Vagina (tissue), 2 donors: ENCODE measurements at regions not wholly inside any gene's neighbourhood (a gene's known extent, or its start where the extent isn't known, plus 50 kb on each side); places are given as distances from the start of the nearest gene placed in this dataset.

Source experiments
- POLR2A ChIP-seq, 2 donors: fragments of 450-650 bp; IDR thresholded peaks; one replicate each; pipeline ENCODE4 v1.6.1; 2017; ENCODE audit warnings: antibody characterized with exemption in 2 of 2, mild to moderate bottlenecking in 2 of 2, moderate library complexity in 2 of 2
- POLR2AphosphoS5 ChIP-seq, 2 donors: sonication (generic); formaldehyde crosslinking; IDR thresholded peaks; one replicate each; pipeline ENCODE4 v1.9.0; 2017; ENCODE audit warnings: antibody characterized with exemption in 2 of 2, mild to moderate bottlenecking in 2 of 2, low read depth in 1 of 2; ENCODE audit not compliant: insufficient read depth in 1 of 2
- TF ChIP-seq, protein P1 (sequence below), 3 experiments: fragments of 450-650 bp in 2 of 3; fragments of 200-600 bp in 1 of 3; sonication (generic) in 1 of 3; IDR thresholded peaks; one replicate each; pipeline ENCODE4 v1.5.1; 2017 to 2019; ENCODE audit warnings: antibody characterized with exemption in 3 of 3, mild to moderate bottlenecking in 2 of 3, moderate library complexity in 2 of 3

DNA sequence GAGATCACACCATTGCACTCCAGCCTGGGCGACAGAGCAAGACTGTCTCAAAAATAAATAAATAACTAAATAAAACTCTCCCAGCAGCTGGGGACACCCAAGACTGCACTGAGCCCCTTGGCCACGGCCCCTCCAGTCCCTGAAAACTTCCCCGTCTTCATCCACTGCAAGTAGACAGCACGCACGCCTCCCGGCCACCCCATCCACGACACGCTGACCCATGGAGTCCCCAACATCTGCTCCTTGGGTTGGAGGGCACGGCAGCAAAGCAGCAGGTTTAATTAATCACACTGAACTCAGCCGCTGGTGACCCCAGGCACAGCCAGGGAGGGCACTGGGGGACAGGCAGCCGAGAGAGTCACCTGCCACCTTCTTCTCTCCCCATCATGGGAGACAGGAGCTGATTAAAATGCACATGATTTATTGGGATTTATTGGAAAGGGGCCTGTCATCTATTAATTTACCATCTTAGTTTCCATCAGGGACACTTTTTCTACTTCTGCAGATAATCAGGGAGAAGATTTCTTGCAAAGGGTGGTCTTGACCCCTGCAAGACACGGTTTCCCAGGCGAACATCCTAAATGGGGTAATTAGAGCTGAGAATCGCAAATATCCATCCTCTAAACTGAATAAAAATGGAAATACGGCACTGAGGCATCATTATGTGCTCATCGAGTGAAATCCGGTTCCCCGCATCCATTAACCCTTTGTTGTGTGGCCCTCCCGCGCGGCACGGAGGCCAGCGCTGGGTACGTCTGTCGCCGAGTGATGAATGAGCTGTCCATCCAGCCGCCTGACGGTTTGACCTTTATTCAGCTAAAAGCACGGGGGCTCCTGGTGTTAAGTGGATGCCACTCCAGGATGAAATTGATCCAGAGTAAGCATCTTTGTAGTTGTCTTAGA is 178.3 kb downstream of the BRD1 start:
- TF ChIP-seq, protein P1, sequence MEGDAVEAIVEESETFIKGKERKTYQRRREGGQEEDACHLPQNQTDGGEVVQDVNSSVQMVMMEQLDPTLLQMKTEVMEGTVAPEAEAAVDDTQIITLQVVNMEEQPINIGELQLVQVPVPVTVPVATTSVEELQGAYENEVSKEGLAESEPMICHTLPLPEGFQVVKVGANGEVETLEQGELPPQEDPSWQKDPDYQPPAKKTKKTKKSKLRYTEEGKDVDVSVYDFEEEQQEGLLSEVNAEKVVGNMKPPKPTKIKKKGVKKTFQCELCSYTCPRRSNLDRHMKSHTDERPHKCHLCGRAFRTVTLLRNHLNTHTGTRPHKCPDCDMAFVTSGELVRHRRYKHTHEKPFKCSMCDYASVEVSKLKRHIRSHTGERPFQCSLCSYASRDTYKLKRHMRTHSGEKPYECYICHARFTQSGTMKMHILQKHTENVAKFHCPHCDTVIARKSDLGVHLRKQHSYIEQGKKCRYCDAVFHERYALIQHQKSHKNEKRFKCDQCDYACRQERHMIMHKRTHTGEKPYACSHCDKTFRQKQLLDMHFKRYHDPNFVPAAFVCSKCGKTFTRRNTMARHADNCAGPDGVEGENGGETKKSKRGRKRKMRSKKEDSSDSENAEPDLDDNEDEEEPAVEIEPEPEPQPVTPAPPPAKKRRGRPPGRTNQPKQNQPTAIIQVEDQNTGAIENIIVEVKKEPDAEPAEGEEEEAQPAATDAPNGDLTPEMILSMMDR (IDR thresholded peaks at IDR 0.05) = no peak
- TF ChIP-seq POLR2AphosphoS5 (IDR thresholded peaks at IDR 0.05; ENCODE audit: insufficient read depth in 1 of 2, low read depth in 1 of 2) (no peak), POLR2A (IDR thresholded peaks at IDR 0.05) (no peak)
